Spleen (tissue), 11 donors: ENCODE measurements at regions not wholly inside any gene's neighbourhood (a gene's known extent, or its start where the extent isn't known, plus 50 kb on each side); places are given as distances from the start of the nearest gene placed in this dataset.
"Not testable (repeated sequence)": the region's sequence is repeated elsewhere in the genome, so short reads cannot be mapped to it uniquely, and the experiment has no call there.

Experiments used
- DNase-seq: peaks from one replicate; pipeline ENCODE4 v3.0.0-alpha.2; 2020
- H3K27ac ChIP-seq, 8 donors: fragments of 200-600 bp; sonication (generic) in 7 of 8; 1 replicate in 4 of 8; 2 replicates in 4 of 8; pipeline versions ENCODE4 v1.5.0 to v1.8.0; 2016 to 2021; ENCODE audit warnings: inconsistent platforms in 4 of 8, mild to moderate bottlenecking in 4 of 8, moderate library complexity in 1 of 8
- H3K27me3 ChIP-seq, 7 donors: fragments of 200-600 bp; sonication (generic) in 6 of 7; replicated peaks in 1 of 7; 1 replicate in 4 of 7; 2 replicates in 3 of 7; pipeline versions ENCODE4 v1.5.0 to v1.8.0; 2016 to 2021; ENCODE audit warnings: inconsistent platforms in 3 of 7, mild to moderate bottlenecking in 1 of 7
- H3K36me3 ChIP-seq, 6 donors: fragments of 200-600 bp; sonication (generic) in 5 of 6; 1 replicate in 4 of 6; 2 replicates in 2 of 6; pipeline versions ENCODE4 v1.5.0 to v1.8.0; 2016 to 2021; ENCODE audit warnings: inconsistent platforms in 2 of 6
- H3K4me1 ChIP-seq, 6 donors: fragments of 200-600 bp; sonication (generic) in 5 of 6; 1 replicate in 3 of 6; 2 replicates in 3 of 6; pipeline versions ENCODE4 v1.5.0 to v1.8.0; 2016 to 2021; ENCODE audit warnings: inconsistent platforms in 3 of 6
- H3K4me3 ChIP-seq, 8 donors: fragments of 200-600 bp; sonication (generic) in 7 of 8; 1 replicate in 4 of 8; 2 replicates in 4 of 8; pipeline versions ENCODE4 v1.5.0 to v1.8.0; 2016 to 2021; ENCODE audit warnings: inconsistent platforms in 4 of 8, mild to moderate bottlenecking in 4 of 8, moderate library complexity in 2 of 8
- H3K9me3 ChIP-seq, 8 donors: fragments of 200-600 bp; sonication (generic) in 7 of 8; 1 replicate in 4 of 8; 2 replicates in 4 of 8; pipeline versions ENCODE4 v1.5.0 to v1.8.0; 2016 to 2021; ENCODE audit warnings: inconsistent platforms in 4 of 8
- WGBS, 5 donors: extraction: QIAGEN DNeasy Blood & Tissue Kit in 3 of 5; methylation state at CpG; one replicate each; pipeline versions ENCODE4 v1.1.5 to v1.1.7; 2013 to 2018; 5-methylcytosine and 5-hydroxymethylcytosine counted together
- intact Hi-C: fragments of 100-400 bp; cut with DNase I; formaldehyde crosslinking; loops from one replicate; pipeline ENCODE4 v1.15.0; 2023; ENCODE audit warnings: low total_unique reads
- small RNA-seq, 4 donors: library from RNA; depleted of rRNA; stranded (forward); fragments of <200 nt; gene quantifications; one replicate each; pipeline ENCODE3, GENCODE V24; 2016
- donor health status: healthy with polysubstance abuse.
- donor health status: DM: no; HTN: no; CAD: no; lungs with moderate emphysema.
- donor health status: DM: no; HTN: no; CAD: no.
- donor health status: Bipolar disorder and iron deficiency.
- donor health status: healthy.
- donor health status: DM: no; HTN: no; CAD: no.
- donor health status: DM: yes; HTN: yes; CAD: no.

- H3K27me3 ChIP-seq, H3K36me3 ChIP-seq, H3K4me3 ChIP-seq, DNase-seq, intact Hi-C loops, H3K4me1 ChIP-seq, H3K9me3 ChIP-seq, H3K27ac ChIP-seq: not testable (repeated sequence)
- WGBS, 5 donors = 2 to 22% (median 15%) methylated on average over 1 of the region's 1 CpG
Measured at GRCh38 chr2:131923287-131923686, 238.5 kb downstream of the ANKRD30BL start.

GRCh38 chr2:131922854-131923253 is 238.9 kb downstream of the ANKRD30BL start:
- H3K4me3 ChIP-seq, H3K36me3 ChIP-seq, H3K27ac ChIP-seq, intact Hi-C loops, DNase-seq, H3K4me1 ChIP-seq, H3K9me3 ChIP-seq, H3K27me3 ChIP-seq: not testable (repeated sequence)
- 38 to 67% (median 59%) methylated on average over 2 of the region's 2 CpGs for WGBS, 5 donors

Small RNA genes in the stretch of these regions (small RNA-seq; reads per million reads assigned to genes)
- 0 reads per million in 4 donors for gene AC093787.1
